H9 (cell line): ENCODE measurements at regions not wholly inside any gene's neighbourhood (a gene's known extent, or its start where the extent isn't known, plus 50 kb on each side); places are given as distances from the start of the nearest gene placed in this dataset.

Experiments
- DNase-seq: peaks from one replicate; pipeline ENCODE4 v3.0.0-alpha.2; 2017
- H2AFZ ChIP-seq: one replicate; pipeline ENCODE4 v1.6.1; 2013; ENCODE audit warnings: mild to moderate bottlenecking, low read length, control low read depth, moderate library complexity
- H2AK5ac ChIP-seq: 2 replicates; pipeline ENCODE4 v1.6.1; 2013; ENCODE audit warnings: low read length, control low read depth, mixed read lengths; ENCODE audit not compliant: insufficient read length
- H2BK120ac ChIP-seq: one replicate; pipeline ENCODE4 v1.6.1; 2013; ENCODE audit warnings: low read depth, mild to moderate bottlenecking, low read length, control low read depth, inconsistent platforms; ENCODE audit not compliant: poor library complexity, severe bottlenecking
- H2BK12ac ChIP-seq: 2 replicates; pipeline ENCODE4 v1.6.1; 2013; ENCODE audit warnings: low read length, control low read depth, mixed read lengths, low read depth; ENCODE audit not compliant: insufficient read length
- H2BK15ac ChIP-seq: 2 replicates; pipeline ENCODE4 v1.6.1; 2013; ENCODE audit warnings: low read depth, low read length, control low read depth
- H2BK20ac ChIP-seq: one replicate; pipeline ENCODE4 v1.6.1; 2013; ENCODE audit warnings: low read depth, mild to moderate bottlenecking, low read length, control low read depth, inconsistent platforms; ENCODE audit not compliant: poor library complexity, severe bottlenecking
- H2BK5ac ChIP-seq: 2 replicates; pipeline ENCODE4 v1.6.1; 2013; ENCODE audit warnings: low read length, control low read depth, mixed read lengths; ENCODE audit not compliant: insufficient read length
- H3K14ac ChIP-seq: 2 replicates; pipeline ENCODE4 v1.6.1; 2013; ENCODE audit warnings: low read length, control low read depth; ENCODE audit not compliant: insufficient read depth
- H3K18ac ChIP-seq: 2 replicates; pipeline ENCODE4 v1.6.1; 2013; ENCODE audit warnings: low read depth, mild to moderate bottlenecking, mixed read lengths, low read length, control low read depth; ENCODE audit not compliant: insufficient read length
- H3K23ac ChIP-seq: 2 replicates; pipeline ENCODE4 v1.6.1; 2013; ENCODE audit warnings: low read length, control low read depth, mixed read lengths, low read depth; ENCODE audit not compliant: insufficient read length
- H3K23me2 ChIP-seq: 2 replicates; pipeline ENCODE4 v1.6.1; 2013; ENCODE audit warnings: low read depth, mild to moderate bottlenecking, mixed read lengths, low read length, control low read depth; ENCODE audit not compliant: insufficient read length, poor library complexity, severe bottlenecking
- H3K27ac ChIP-seq: 2 replicates; pipeline ENCODE4 v1.5.1; 2013; ENCODE audit warnings: low read length, control low read depth, mixed read lengths, low read depth; ENCODE audit not compliant: insufficient read length
- H3K27me3 ChIP-seq: 2 replicates; pipeline ENCODE4 v1.6.1; 2013; ENCODE audit warnings: low read length, control low read depth, inconsistent platforms; ENCODE audit not compliant: insufficient read depth
- H3K4ac ChIP-seq: 2 replicates; pipeline ENCODE4 v1.6.1; 2013; ENCODE audit warnings: low read depth, mild to moderate bottlenecking, control low read depth, inconsistent platforms, low read length, moderate library complexity
- H3K4me1 ChIP-seq: 2 replicates; pipeline ENCODE4 v1.6.1; 2013; ENCODE audit warnings: low read length, control low read depth, inconsistent platforms; ENCODE audit not compliant: insufficient read depth
- H3K4me2 ChIP-seq: 2 replicates; pipeline ENCODE4 v1.6.1; 2013; ENCODE audit warnings: low read length, control low read depth, mixed read lengths; ENCODE audit not compliant: insufficient read length, insufficient read depth
- H3K56ac ChIP-seq: 2 replicates; pipeline ENCODE4 v1.6.1; 2013; ENCODE audit warnings: low read depth, mild to moderate bottlenecking, mixed read lengths, low read length, control low read depth; ENCODE audit not compliant: insufficient read length
- H3K79me1 ChIP-seq: 2 replicates; pipeline ENCODE4 v1.6.1; 2013; ENCODE audit warnings: low read depth, mild to moderate bottlenecking, moderate library complexity, low read length, control low read depth, inconsistent platforms; ENCODE audit not compliant: insufficient read depth, poor library complexity, severe bottlenecking
- H3K79me2 ChIP-seq: 2 replicates; pipeline ENCODE4 v1.6.1; 2013; ENCODE audit warnings: low read length, control low read depth, inconsistent platforms; ENCODE audit not compliant: insufficient read depth
- H3K9ac ChIP-seq: 2 replicates; pipeline ENCODE4 v1.6.1; 2013; ENCODE audit warnings: low read length, control low read depth, mixed read lengths; ENCODE audit not compliant: insufficient read length; ENCODE audit errors: extremely low read depth
- H3K9me3 ChIP-seq: one replicate; pipeline ENCODE4 v1.6.1; 2013; ENCODE audit warnings: low read depth, low read length, inconsistent platforms; ENCODE audit not compliant: control insufficient read depth
- H3T11ph ChIP-seq: one replicate; pipeline ENCODE4 v1.6.1; 2013; ENCODE audit warnings: mild to moderate bottlenecking, low read length, control low read depth, inconsistent platforms
- H4K20me1 ChIP-seq: one replicate; pipeline ENCODE4 v1.6.1; 2013; ENCODE audit not compliant: control insufficient read depth, insufficient read length, insufficient read depth
- H4K5ac ChIP-seq: 2 replicates; pipeline ENCODE4 v1.6.1; 2013; ENCODE audit warnings: low read depth, mild to moderate bottlenecking, mixed read lengths, low read length, control low read depth; ENCODE audit not compliant: insufficient read length
- H4K8ac ChIP-seq: replicated peaks from 2 replicates; pipeline ENCODE4 v1.6.1; 2013; ENCODE audit warnings: low read length, control low read depth, mixed read lengths, low read depth; ENCODE audit not compliant: insufficient read length
- H4K91ac ChIP-seq: 2 replicates; pipeline ENCODE4 v1.6.1; 2013; ENCODE audit warnings: low read depth, mild to moderate bottlenecking, moderate library complexity, mixed read lengths, low read length, control low read depth; ENCODE audit not compliant: insufficient read length
- H3K27ac Mint-ChIP-seq, 3 experiments: 2 replicates in 2 of 3; 3 replicates in 1 of 3; pipeline ENCODE4 v1.8.0; 2020 to 2021; ENCODE audit warnings: mixed read lengths in 3 of 3, mild to moderate bottlenecking in 1 of 3, moderate library complexity in 1 of 3
- H3K27me3 Mint-ChIP-seq: 2 replicates; pipeline ENCODE4 v1.8.0; 2021; ENCODE audit warnings: low read depth, mild to moderate bottlenecking, moderate library complexity, mixed read lengths
- H3K36me3 Mint-ChIP-seq, 3 experiments: 2 replicates in 2 of 3; 3 replicates in 1 of 3; pipeline ENCODE4 v1.8.0; 2020 to 2021; ENCODE audit warnings: low read depth in 3 of 3, mixed read lengths in 3 of 3; ENCODE audit not compliant: insufficient read depth in 1 of 3
- H3K4me1 Mint-ChIP-seq, 2 experiments: 2 replicates each; pipeline ENCODE4 v1.8.0; 2020; ENCODE audit warnings: mixed read lengths in 2 of 2
- H3K4me3 Mint-ChIP-seq, 2 experiments: 2 replicates in 1 of 2; 3 replicates in 1 of 2; pipeline ENCODE4 v1.8.0; 2020 to 2021; ENCODE audit warnings: mild to moderate bottlenecking in 2 of 2, mixed read lengths in 2 of 2, moderate library complexity in 1 of 2
- H3K9me3 Mint-ChIP-seq, 2 experiments: 2 replicates in 1 of 2; 3 replicates in 1 of 2; pipeline ENCODE4 v1.8.0; 2020; ENCODE audit warnings: mild to moderate bottlenecking in 2 of 2, mixed read lengths in 2 of 2, moderate library complexity in 1 of 2
- WGBS: extraction: QIAGEN DNeasy Blood & Tissue Kit; methylation state at CpG from one replicate; pipeline ENCODE4 v1.1.7; 2013; ENCODE audit warnings: missing lambda C conversion rate, low lambda C conversion rate, mixed read lengths; ENCODE audit not compliant: insufficient read length; ENCODE audit errors: extremely low coverage; 5-methylcytosine and 5-hydroxymethylcytosine counted together
- TF ChIP-seq, protein P1 (sequence below): fragments of 200-600 bp; sonication (generic); conservative IDR thresholded peaks from 3 replicates; pipeline ENCODE4 v1.8.0; 2021; ENCODE audit warnings: antibody characterized with exemption, mild to moderate bottlenecking

DNA sequence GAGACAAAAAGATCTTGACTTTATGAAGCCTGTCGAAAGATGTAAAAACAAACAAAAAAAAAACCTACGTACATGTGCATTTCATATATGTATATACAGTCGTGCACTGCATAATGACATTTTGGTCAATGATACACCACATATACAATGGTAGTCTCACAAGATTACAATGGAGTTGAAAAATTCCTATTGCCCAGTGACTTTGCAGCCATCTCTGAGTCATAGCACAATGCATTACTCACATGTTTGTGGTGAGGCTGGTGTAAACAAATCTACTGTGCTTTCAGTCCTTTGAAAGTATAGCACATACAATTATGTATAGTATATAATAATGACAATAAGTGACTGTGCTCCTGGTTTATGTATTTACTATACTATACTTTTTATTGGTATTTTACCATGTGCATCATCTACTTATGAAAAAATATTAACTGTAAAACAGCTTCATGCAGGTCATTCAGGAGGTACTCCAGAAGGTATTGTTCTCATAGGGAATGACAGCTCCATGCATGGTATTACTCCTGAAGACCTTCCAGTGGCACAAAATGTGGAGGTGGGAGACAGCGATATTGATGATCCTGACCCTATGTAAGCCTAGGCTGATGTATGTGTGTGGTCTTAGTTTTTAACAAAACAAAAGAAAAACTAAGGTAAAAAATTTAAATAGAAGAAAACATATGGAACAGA, 73.7 kb upstream of the FST start:
- H3K27me3 Mint-ChIP-seq, result no peaks in the 10 kb centered on the region
- Histone ChIP-seq H4K5ac (no peak overlapping the region), H3K14ac (no peak overlapping the region), H4K8ac (no peak overlapping the region), H3K4me2 (no peak overlapping the region), H3K4me1 (no peaks in the 10 kb centered on the region), H3K56ac (no peak overlapping the region), H3K79me2 (no peaks in the 10 kb centered on the region), H2AFZ (no peak overlapping the region), H3K18ac (no peak overlapping the region), H3T11ph (no peak overlapping the region), H3K4ac (no peak overlapping the region), H3K79me1 (no peaks in the 10 kb centered on the region), H3K9me3 (no peaks in the 10 kb centered on the region), H2BK15ac (no peak overlapping the region), H4K20me1 (no peaks in the 10 kb centered on the region), H3K27me3 (no peaks in the 10 kb centered on the region), H2BK120ac (no peak overlapping the region), H2BK5ac (no peak overlapping the region), H4K91ac (no peak overlapping the region), H2BK20ac (no peak overlapping the region), H3K9ac (no peak overlapping the region), H2AK5ac (no peak overlapping the region), H3K23ac (no peak overlapping the region), H3K27ac (no peak overlapping the region), H3K23me2 (no peaks in the 10 kb centered on the region), H2BK12ac (no peak overlapping the region)
- 0 out of 5 replicates have a peak, but pooled peaks cover 0 to 2% of the 10 kb centered on the region in 2 experiments for H3K9me3 Mint-ChIP-seq
- no peak for DNase-seq
- no peak overlapping the region for H3K4me3 Mint-ChIP-seq
- H3K4me1 Mint-ChIP-seq, result no peaks in the 10 kb centered on the region
- TF ChIP-seq, protein P1, sequence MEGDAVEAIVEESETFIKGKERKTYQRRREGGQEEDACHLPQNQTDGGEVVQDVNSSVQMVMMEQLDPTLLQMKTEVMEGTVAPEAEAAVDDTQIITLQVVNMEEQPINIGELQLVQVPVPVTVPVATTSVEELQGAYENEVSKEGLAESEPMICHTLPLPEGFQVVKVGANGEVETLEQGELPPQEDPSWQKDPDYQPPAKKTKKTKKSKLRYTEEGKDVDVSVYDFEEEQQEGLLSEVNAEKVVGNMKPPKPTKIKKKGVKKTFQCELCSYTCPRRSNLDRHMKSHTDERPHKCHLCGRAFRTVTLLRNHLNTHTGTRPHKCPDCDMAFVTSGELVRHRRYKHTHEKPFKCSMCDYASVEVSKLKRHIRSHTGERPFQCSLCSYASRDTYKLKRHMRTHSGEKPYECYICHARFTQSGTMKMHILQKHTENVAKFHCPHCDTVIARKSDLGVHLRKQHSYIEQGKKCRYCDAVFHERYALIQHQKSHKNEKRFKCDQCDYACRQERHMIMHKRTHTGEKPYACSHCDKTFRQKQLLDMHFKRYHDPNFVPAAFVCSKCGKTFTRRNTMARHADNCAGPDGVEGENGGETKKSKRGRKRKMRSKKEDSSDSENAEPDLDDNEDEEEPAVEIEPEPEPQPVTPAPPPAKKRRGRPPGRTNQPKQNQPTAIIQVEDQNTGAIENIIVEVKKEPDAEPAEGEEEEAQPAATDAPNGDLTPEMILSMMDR, result no peak
- no peaks in the 10 kb centered on the region for H3K36me3 Mint-ChIP-seq
- H3K27ac Mint-ChIP-seq, result no peak overlapping the region
- WGBS, result no CpG with 5 or more reads among the region's 4 CpGs
